Mesenchymal stem cell (in vitro differentiated cells and primary cell): ENCODE measurements at regions not wholly inside any gene's neighbourhood (a gene's known extent, or its start where the extent isn't known, plus 50 kb on each side); places are given as distances from the start of the nearest gene placed in this dataset.
"Not testable (repeated sequence)": the region's sequence is repeated elsewhere in the genome, so short reads cannot be mapped to it uniquely, and the experiment has no call there.

Experiments
- DNase-seq: peaks from one replicate; pipeline ENCODE4 v3.0.0-alpha.2; 2013
- H2AFZ ChIP-seq: one replicate; pipeline ENCODE4 v1.6.1; 2013; ENCODE audit warnings: low read depth, mild to moderate bottlenecking, control low read depth, inconsistent platforms, low read length, moderate library complexity
- H2AK5ac ChIP-seq: 2 replicates; pipeline ENCODE4 v1.6.1; 2013; ENCODE audit warnings: low read length, moderate library complexity, mild to moderate bottlenecking, inconsistent platforms; ENCODE audit not compliant: severe bottlenecking
- H2BK120ac ChIP-seq: one replicate; pipeline ENCODE4 v1.6.1; 2013; ENCODE audit warnings: low read depth, mild to moderate bottlenecking, inconsistent platforms, low read length, moderate library complexity
- H2BK12ac ChIP-seq, 2 experiments: one replicate each; pipeline ENCODE4 v1.6.1; 2013; ENCODE audit warnings: inconsistent platforms in 2 of 2, low read length in 2 of 2, mild to moderate bottlenecking in 2 of 2, moderate library complexity in 2 of 2, control low read depth in 1 of 2
- H2BK15ac ChIP-seq: one replicate; pipeline ENCODE4 v1.6.1; 2013; ENCODE audit warnings: mild to moderate bottlenecking, low read depth, inconsistent platforms; ENCODE audit not compliant: poor library complexity, severe bottlenecking
- H2BK5ac ChIP-seq: 2 replicates; pipeline ENCODE4 v1.6.1; 2013; ENCODE audit warnings: low read depth, mild to moderate bottlenecking, low read length, control low read depth, inconsistent platforms; ENCODE audit not compliant: poor library complexity, severe bottlenecking
- H3K14ac ChIP-seq, 2 experiments: one replicate each; pipeline ENCODE4 v1.6.1; 2013; ENCODE audit warnings: inconsistent platforms in 2 of 2, low read length in 2 of 2, control low read depth in 1 of 2, mild to moderate bottlenecking in 1 of 2, moderate library complexity in 1 of 2
- H3K18ac ChIP-seq, 2 experiments: one replicate each; pipeline ENCODE4 v1.6.1; 2013; ENCODE audit warnings: inconsistent platforms in 2 of 2, low read length in 2 of 2, control low read depth in 1 of 2, low read depth in 1 of 2, mild to moderate bottlenecking in 1 of 2
- H3K23ac ChIP-seq, 2 experiments: one replicate each; pipeline ENCODE4 v1.6.1; 2013; ENCODE audit warnings: inconsistent platforms in 2 of 2, low read length in 2 of 2, mild to moderate bottlenecking in 2 of 2, moderate library complexity in 2 of 2, control low read depth in 1 of 2
- H3K27ac ChIP-seq: 2 replicates; pipeline ENCODE4 v1.5.1; 2013; ENCODE audit warnings: mild to moderate bottlenecking, moderate library complexity, low read length, control low read depth, inconsistent platforms; ENCODE audit not compliant: poor library complexity, severe bottlenecking
- H3K27me3 ChIP-seq, 2 experiments: 2 replicates each; pipeline versions ENCODE4 v1.6.1 to v1.7.0; 2013; ENCODE audit warnings: low read length in 2 of 2, mild to moderate bottlenecking in 2 of 2, moderate library complexity in 2 of 2, control low read depth in 1 of 2, inconsistent platforms in 1 of 2; ENCODE audit not compliant: control insufficient read depth in 1 of 2, insufficient read depth in 1 of 2
- H3K36me3 ChIP-seq, 2 experiments: 2 replicates each; pipeline versions ENCODE4 v1.6.1 to v1.7.0; 2013; ENCODE audit warnings: low read length in 2 of 2, control low read depth in 1 of 2, inconsistent platforms in 1 of 2, low read depth in 1 of 2, mild to moderate bottlenecking in 1 of 2; ENCODE audit not compliant: insufficient read depth in 2 of 2, control insufficient read depth in 1 of 2
- H3K4ac ChIP-seq, 2 experiments: one replicate each; pipeline ENCODE4 v1.6.1; 2013; ENCODE audit warnings: inconsistent platforms in 2 of 2, low read length in 2 of 2, mild to moderate bottlenecking in 2 of 2, moderate library complexity in 2 of 2, control low read depth in 1 of 2, low read depth in 1 of 2
- H3K4me1 ChIP-seq: 2 replicates; pipeline ENCODE4 v1.6.1; 2013; ENCODE audit warnings: low read depth, low read length, control low read depth; ENCODE audit not compliant: control insufficient read depth, insufficient read depth
- H3K4me2 ChIP-seq: 2 replicates; pipeline ENCODE4 v1.6.1; 2013; ENCODE audit warnings: low read length, mild to moderate bottlenecking, inconsistent platforms; ENCODE audit not compliant: poor library complexity, severe bottlenecking
- H3K4me3 ChIP-seq, 2 experiments: 2 replicates each; pipeline versions ENCODE4 v1.5.1 to v1.7.0; 2013; ENCODE audit warnings: low read length in 2 of 2, mild to moderate bottlenecking in 2 of 2, control low read depth in 1 of 2, low read depth in 1 of 2; ENCODE audit not compliant: insufficient read depth in 1 of 2
- H3K79me1 ChIP-seq: replicated peaks from 2 replicates; pipeline ENCODE4 v1.6.1; 2013; ENCODE audit warnings: mild to moderate bottlenecking, control low read depth, low read length, inconsistent platforms; ENCODE audit not compliant: poor library complexity, severe bottlenecking
- H3K9ac ChIP-seq: 2 replicates; pipeline ENCODE4 v1.7.0; 2013; ENCODE audit warnings: mild to moderate bottlenecking, low read length, moderate library complexity
- H3K9me3 ChIP-seq: 2 replicates; pipeline ENCODE4 v1.7.0; 2013; ENCODE audit warnings: mild to moderate bottlenecking, low read length; ENCODE audit not compliant: control insufficient read depth
- H4K8ac ChIP-seq: one replicate; pipeline ENCODE4 v1.6.1; 2013; ENCODE audit warnings: inconsistent platforms, mild to moderate bottlenecking, low read length, moderate library complexity
- H4K91ac ChIP-seq: one replicate; pipeline ENCODE4 v1.6.1; 2013; ENCODE audit warnings: mild to moderate bottlenecking, low read length, inconsistent platforms
- WGBS: methylation state at CpG from one replicate; pipeline ENCODE4 v1.1.7; 2013; ENCODE audit warnings: mixed read lengths; 5-methylcytosine and 5-hydroxymethylcytosine counted together

- H4K91ac ChIP-seq: no peak overlapping the region
- no peaks in the 10 kb centered on the region for H3K27me3 ChIP-seq
- H2AFZ ChIP-seq: no peak overlapping the region
- H3K4ac ChIP-seq: no peak overlapping the region
- H2AK5ac ChIP-seq: no peak overlapping the region
- H2BK120ac ChIP-seq: no peak overlapping the region
- H3K79me1 ChIP-seq: no peaks in the 10 kb centered on the region
- no peak for DNase-seq
- H3K9me3 ChIP-seq: no peaks in the 10 kb centered on the region
- no peak overlapping the region for H3K27ac ChIP-seq
- H3K14ac ChIP-seq: no peak overlapping the region
- H3K9ac ChIP-seq: no peak overlapping the region
- H3K4me3 ChIP-seq: no peak overlapping the region
- no peak overlapping the region for H3K4me2 ChIP-seq
- no peak overlapping the region for H3K18ac ChIP-seq
- H3K4me1 ChIP-seq: no peaks in the 10 kb centered on the region
- 75% methylated on average over 2 of the region's 2 CpGs for WGBS
- no peak overlapping the region for H3K23ac ChIP-seq
- no peak overlapping the region for H2BK15ac ChIP-seq
- no peak overlapping the region for H2BK12ac ChIP-seq
- no peak overlapping the region for H4K8ac ChIP-seq
- no peaks in the 10 kb centered on the region for H3K36me3 ChIP-seq
- no peak overlapping the region for H2BK5ac ChIP-seq
Observed at GRCh38 chr4:87919941-87920340, 55.6 kb upstream of the SPP1 start.

GRCh38 chr4:87920478-87920877, 55.0 kb upstream of the SPP1 start:
- H2BK5ac ChIP-seq: no peak overlapping the region

GRCh38 chr4:87921626-87922479, 53.7 kb upstream of the SPP1 start:
- not testable (repeated sequence) for H3K18ac ChIP-seq, H2AFZ ChIP-seq, H3K27me3 ChIP-seq, H3K4me2 ChIP-seq, H2BK120ac ChIP-seq, H2BK15ac ChIP-seq, H3K4me1 ChIP-seq, H3K79me1 ChIP-seq, H3K9me3 ChIP-seq, H3K14ac ChIP-seq, H3K4ac ChIP-seq, H2AK5ac ChIP-seq, DNase-seq, H3K36me3 ChIP-seq, H2BK12ac ChIP-seq, H3K23ac ChIP-seq, H4K91ac ChIP-seq, H4K8ac ChIP-seq, H3K9ac ChIP-seq, H2BK5ac ChIP-seq, H3K4me3 ChIP-seq, H3K27ac ChIP-seq
- WGBS: 43% methylated on average over 15 of the region's 16 CpGs

More at GRCh38 chr4:87920478-87920877, 55.0 kb upstream of the SPP1 start:
- no peak overlapping the region for H3K4ac ChIP-seq
- H2AFZ ChIP-seq: no peak overlapping the region
- H3K9me3 ChIP-seq: no peaks in the 10 kb centered on the region
- H3K4me2 ChIP-seq: no peak overlapping the region
- H3K4me1 ChIP-seq: no peaks in the 10 kb centered on the region
- no peaks in the 10 kb centered on the region for H3K27me3 ChIP-seq
- H2BK15ac ChIP-seq: no peak overlapping the region
- H2BK12ac ChIP-seq: no peak overlapping the region
- no peak for DNase-seq
- H3K36me3 ChIP-seq: no peaks in the 10 kb centered on the region
- no peak overlapping the region for H4K91ac ChIP-seq
- no peak overlapping the region for H2BK120ac ChIP-seq
- H2AK5ac ChIP-seq: no peak overlapping the region
- H3K4me3 ChIP-seq: no peak overlapping the region
- no peak overlapping the region for H4K8ac ChIP-seq
- no peak overlapping the region for H3K18ac ChIP-seq
- no peak overlapping the region for H3K27ac ChIP-seq
- 90% methylated on average over 1 of the region's 2 CpGs for WGBS
- no peak overlapping the region for H3K23ac ChIP-seq
- H3K79me1 ChIP-seq: no peaks in the 10 kb centered on the region
- no peak overlapping the region for H3K14ac ChIP-seq
- H3K9ac ChIP-seq: no peak overlapping the region

GRCh38 chr4:87924146-87924545, 51.4 kb upstream of the SPP1 start:
- not testable (repeated sequence) for H3K36me3 ChIP-seq, H2BK5ac ChIP-seq, H2BK12ac ChIP-seq, H3K27ac ChIP-seq, H3K79me1 ChIP-seq, H3K14ac ChIP-seq, H2AK5ac ChIP-seq, H4K8ac ChIP-seq, H2AFZ ChIP-seq, H3K27me3 ChIP-seq, H2BK120ac ChIP-seq, H3K4me1 ChIP-seq, H2BK15ac ChIP-seq, H4K91ac ChIP-seq, H3K4me3 ChIP-seq, H3K18ac ChIP-seq, DNase-seq, H3K9ac ChIP-seq, H3K9me3 ChIP-seq, H3K4me2 ChIP-seq, H3K23ac ChIP-seq, H3K4ac ChIP-seq
- 32% methylated on average over 14 of the region's 18 CpGs for WGBS
